GM12872 (cell line): ENCODE measurements at regions not wholly inside any gene's neighbourhood (a gene's known extent, or its start where the extent isn't known, plus 50 kb on each side); places are given as distances from the start of the nearest gene placed in this dataset.

Experiments
- TF ChIP-seq, protein P1 (sequence below): IDR thresholded peaks from 3 replicates; pipeline ENCODE4 v1.5.1; 2011; ENCODE audit warnings: low read depth, mild to moderate bottlenecking, low read length, moderate library complexity; ENCODE audit not compliant: insufficient read depth

- TF ChIP-seq, protein P1, sequence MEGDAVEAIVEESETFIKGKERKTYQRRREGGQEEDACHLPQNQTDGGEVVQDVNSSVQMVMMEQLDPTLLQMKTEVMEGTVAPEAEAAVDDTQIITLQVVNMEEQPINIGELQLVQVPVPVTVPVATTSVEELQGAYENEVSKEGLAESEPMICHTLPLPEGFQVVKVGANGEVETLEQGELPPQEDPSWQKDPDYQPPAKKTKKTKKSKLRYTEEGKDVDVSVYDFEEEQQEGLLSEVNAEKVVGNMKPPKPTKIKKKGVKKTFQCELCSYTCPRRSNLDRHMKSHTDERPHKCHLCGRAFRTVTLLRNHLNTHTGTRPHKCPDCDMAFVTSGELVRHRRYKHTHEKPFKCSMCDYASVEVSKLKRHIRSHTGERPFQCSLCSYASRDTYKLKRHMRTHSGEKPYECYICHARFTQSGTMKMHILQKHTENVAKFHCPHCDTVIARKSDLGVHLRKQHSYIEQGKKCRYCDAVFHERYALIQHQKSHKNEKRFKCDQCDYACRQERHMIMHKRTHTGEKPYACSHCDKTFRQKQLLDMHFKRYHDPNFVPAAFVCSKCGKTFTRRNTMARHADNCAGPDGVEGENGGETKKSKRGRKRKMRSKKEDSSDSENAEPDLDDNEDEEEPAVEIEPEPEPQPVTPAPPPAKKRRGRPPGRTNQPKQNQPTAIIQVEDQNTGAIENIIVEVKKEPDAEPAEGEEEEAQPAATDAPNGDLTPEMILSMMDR, result no peak
Measured at GRCh38 chr13:31891472-31891871, 140.1 kb upstream of the FRY start.

- TF ChIP-seq, protein P1, result no peak
Measured at GRCh38 chr13:31894931-31895330, 136.6 kb upstream of the FRY start.

DNA sequence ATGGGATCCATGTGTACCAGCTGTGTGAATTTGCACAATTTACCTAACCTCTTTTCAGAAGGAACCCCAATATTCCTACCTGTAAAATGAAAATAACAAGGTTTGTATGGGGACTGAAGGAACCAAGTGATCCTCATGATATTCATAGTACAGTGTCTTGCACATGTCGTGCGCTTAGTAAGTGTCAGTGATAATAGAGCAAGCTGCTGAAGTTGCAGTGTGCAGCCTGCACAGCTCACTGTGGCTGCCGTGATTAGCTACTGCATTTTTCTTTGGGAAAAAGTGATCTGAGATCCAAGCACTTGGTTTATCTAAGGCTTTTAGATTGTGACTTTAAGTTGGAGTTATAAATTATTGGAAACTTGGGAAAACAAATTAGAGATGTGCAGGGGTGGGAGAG lies 135.9 kb upstream of the FRY start:
- TF ChIP-seq, protein P1, result no peak

DNA sequence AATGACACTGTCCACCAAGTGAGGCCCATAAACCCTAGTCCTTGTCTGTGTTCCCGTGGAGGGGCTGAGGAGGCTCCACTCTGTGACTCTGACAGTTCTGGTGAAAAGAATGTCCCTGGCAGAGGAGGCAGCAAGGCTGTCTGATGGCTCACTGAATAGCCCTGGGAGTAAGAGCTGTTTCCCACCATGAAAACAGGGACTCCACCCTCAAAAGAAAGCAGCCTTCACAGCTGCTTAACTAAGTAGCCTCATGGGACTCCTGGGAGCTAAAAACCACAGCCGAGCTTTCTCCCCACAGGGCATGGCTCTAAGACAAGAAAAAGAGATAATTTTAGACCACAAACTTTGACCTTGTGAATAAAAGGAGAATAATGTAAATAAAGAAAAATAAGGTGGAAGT lies 135.1 kb upstream of the FRY start:
- TF ChIP-seq, protein P1, result no peak

DNA sequence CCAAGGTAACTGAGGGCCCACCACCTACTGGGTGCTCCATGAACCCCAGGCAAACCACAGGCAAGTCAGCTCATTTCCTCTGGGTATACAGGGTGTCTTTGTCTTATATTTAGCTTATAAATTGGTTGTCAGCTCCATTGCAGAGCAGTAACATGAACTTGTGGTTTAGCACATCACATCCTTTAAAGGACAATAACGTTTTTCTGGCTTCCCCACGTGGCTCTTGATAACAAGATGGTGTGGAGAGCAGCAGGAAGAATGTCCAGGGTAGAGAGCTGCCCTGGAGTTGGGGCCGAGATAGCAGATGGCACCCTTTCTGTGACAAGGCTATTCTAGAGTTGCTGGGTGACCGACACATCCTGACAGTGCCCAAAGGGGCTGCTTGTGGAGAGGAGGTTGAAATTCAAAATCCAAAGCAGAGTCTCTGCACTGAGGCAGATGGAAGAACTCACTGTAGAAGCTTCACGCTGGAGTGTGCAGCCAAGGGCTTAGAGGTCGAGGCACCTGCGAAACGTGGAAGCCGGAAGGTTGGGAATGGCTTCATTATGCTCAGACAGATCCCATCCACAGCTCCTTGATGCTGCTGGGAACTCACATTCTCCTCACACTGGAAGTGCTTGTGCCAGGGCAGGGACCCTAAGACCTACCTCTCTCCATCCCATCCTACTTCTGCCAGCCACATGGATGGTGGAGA lies 133.0 kb upstream of the FRY start:
- TF ChIP-seq, protein P1, result no peak

GRCh38 chr13:31901985-31902384 lies 129.6 kb upstream of the FRY start:
- TF ChIP-seq, protein P1, result no peak

DNA sequence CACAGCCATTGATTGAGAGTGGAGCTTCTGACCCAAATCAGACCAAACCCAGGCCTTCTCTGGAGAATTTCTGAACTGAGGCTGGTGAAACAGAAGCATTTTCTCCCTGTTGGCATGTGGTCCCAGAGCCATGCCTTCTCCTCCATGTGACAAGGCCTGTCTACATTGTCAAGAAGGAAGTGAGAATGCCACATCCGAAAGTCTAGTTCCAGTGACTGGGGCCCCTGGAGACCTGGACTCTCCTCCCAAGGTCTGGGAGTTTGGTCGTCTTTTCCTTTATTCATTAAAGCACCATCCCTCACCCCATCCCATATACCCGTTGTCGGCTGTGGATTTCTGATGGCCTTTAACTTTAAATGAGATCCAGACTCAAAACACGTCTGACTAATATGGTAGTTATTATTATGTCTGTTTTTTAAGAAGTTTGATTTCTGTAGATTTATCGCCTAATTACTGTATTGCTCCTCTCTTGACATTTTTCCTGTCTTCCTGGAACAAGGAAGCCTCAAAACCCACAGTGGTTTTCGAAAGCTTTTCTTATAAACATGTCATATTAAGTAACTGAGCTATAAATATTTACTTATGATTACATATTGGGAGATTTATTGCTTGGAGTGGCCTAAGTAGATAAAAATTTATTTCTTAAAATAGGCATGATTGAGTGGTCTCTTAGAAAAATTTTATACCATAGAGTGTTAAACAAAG lies 128.3 kb upstream of the FRY start:
- TF ChIP-seq, protein P1, result no peak
